OCI-LY3 (cell line): ENCODE measurements at regions not wholly inside any gene's neighbourhood (a gene's known extent, or its start where the extent isn't known, plus 50 kb on each side); places are given as distances from the start of the nearest gene placed in this dataset.

Experiments used
- EZH2phosphoT487 ChIP-seq: fragments of 200-600 bp; shearing (Covaris generic); IDR thresholded peaks from 2 replicates; pipeline ENCODE4 v1.6.1; 2018; ENCODE audit warnings: antibody characterized with exemption, mixed run types, low read depth
- TF ChIP-seq, protein P1 (sequence below): fragments of 200-600, 300-600 bp; sonication (generic); IDR thresholded peaks from 2 replicates; pipeline ENCODE4 v1.5.1; 2014; ENCODE audit warnings: antibody characterized with exemption, low read length, low read depth

DNA sequence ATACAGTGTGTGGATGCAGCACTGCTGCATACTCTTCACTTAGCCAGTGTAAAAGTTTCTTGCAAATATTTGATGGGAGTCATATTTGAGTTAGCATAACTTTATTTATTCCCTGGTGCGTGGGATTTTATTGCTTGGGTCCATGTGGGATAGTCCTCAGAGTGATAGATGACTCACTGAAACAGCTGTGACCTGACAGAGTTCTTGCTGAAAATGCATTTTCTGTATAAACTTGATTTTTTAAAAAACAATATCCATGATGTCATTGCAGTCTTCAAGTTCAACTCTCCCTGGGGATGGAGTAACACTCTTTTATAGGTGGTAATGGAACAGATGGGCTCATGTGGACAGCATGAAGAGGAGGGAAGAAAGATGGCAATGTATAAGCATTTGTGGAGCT, 310.0 kb downstream of the PPP1R3A start:
- TF ChIP-seq, protein P1, sequence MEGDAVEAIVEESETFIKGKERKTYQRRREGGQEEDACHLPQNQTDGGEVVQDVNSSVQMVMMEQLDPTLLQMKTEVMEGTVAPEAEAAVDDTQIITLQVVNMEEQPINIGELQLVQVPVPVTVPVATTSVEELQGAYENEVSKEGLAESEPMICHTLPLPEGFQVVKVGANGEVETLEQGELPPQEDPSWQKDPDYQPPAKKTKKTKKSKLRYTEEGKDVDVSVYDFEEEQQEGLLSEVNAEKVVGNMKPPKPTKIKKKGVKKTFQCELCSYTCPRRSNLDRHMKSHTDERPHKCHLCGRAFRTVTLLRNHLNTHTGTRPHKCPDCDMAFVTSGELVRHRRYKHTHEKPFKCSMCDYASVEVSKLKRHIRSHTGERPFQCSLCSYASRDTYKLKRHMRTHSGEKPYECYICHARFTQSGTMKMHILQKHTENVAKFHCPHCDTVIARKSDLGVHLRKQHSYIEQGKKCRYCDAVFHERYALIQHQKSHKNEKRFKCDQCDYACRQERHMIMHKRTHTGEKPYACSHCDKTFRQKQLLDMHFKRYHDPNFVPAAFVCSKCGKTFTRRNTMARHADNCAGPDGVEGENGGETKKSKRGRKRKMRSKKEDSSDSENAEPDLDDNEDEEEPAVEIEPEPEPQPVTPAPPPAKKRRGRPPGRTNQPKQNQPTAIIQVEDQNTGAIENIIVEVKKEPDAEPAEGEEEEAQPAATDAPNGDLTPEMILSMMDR, result no peak
- no peak for TF ChIP-seq EZH2phosphoT487
